Kidney epithelial cell (primary cell): ENCODE measurements at regions not wholly inside any gene's neighbourhood (a gene's known extent, or its start where the extent isn't known, plus 50 kb on each side); places are given as distances from the start of the nearest gene placed in this dataset.
A peak's percentile ranks its signal among the peaks of the same experiment; 100 is the strongest.

ENCODE experiments used
- DNase-seq: peaks from one replicate; pipeline ENCODE4 v3.0.0-alpha.2; 2010; ENCODE audit warnings: low read depth
- H3K27me3 ChIP-seq: 2 replicates; pipeline ENCODE4 v1.6.0; 2011; ENCODE audit warnings: low read length; ENCODE audit not compliant: control insufficient read depth, insufficient read depth
- H3K36me3 ChIP-seq: 2 replicates; pipeline ENCODE4 v1.5.1; 2011; ENCODE audit warnings: low read length; ENCODE audit not compliant: control insufficient read depth, insufficient read depth
- H3K4me3 ChIP-seq: 2 replicates; pipeline ENCODE4 v1.5.1; 2011; ENCODE audit warnings: low read depth, mild to moderate bottlenecking, control low read depth, low read length
- CTCF ChIP-seq: IDR thresholded peaks from 2 replicates; pipeline ENCODE4 v1.5.1; 2011; ENCODE audit warnings: mild to moderate bottlenecking, moderate library complexity, low read length, control low read depth, inconsistent platforms; ENCODE audit not compliant: insufficient read depth, poor library complexity, severe bottlenecking

- no peak for TF ChIP-seq CTCF
- Histone ChIP-seq H3K27me3 (no peaks in the 10 kb centered on the region), H3K36me3 (no peaks in the 10 kb centered on the region), H3K4me3 (no peak overlapping the region)
- no peak for DNase-seq
These were observed 193.9 kb downstream of the SYK start for GRCh38 chr9:90995516-90995915.

GRCh38 chr9:90996154-90997065 lies 194.8 kb downstream of the SYK start:
- no peaks in the 10 kb centered on the region for H3K36me3 ChIP-seq
- TF ChIP-seq CTCF = no peak
- no peaks in the 10 kb centered on the region for H3K27me3 ChIP-seq
- no peak for DNase-seq
- H3K4me3 ChIP-seq = no peak overlapping the region

- Histone ChIP-seq H3K27me3 (no peaks in the 10 kb centered on the region), H3K4me3 (no peak overlapping the region), H3K36me3 (no peaks in the 10 kb centered on the region)
- DNase-seq = no peak
- TF ChIP-seq CTCF = no peak
These were observed 197.0 kb downstream of the SYK start for GRCh38 chr9:90998573-90998972.

- TF ChIP-seq CTCF = no peak
- Histone ChIP-seq H3K36me3 (no peaks in the 10 kb centered on the region), H3K27me3 (no peaks in the 10 kb centered on the region), H3K4me3 (no peak overlapping the region)
- no peak for DNase-seq
These were observed 198.1 kb downstream of the SYK start for GRCh38 chr9:90999425-91000397.

GRCh38 chr9:91001146-91001611 lies 199.6 kb downstream of the SYK start:
- DNase-seq = peak; percentile 81
- H3K4me3 ChIP-seq = no peak overlapping the region
- H3K36me3 ChIP-seq = no peaks in the 10 kb centered on the region
- TF ChIP-seq CTCF = no peak
- H3K27me3 ChIP-seq = no peaks in the 10 kb centered on the region
